ENCODE measurements at regions not wholly inside any gene's neighbourhood (a gene's known extent, or its start where the extent isn't known, plus 50 kb on each side); places are given as distances from the start of the nearest gene placed in this dataset.

- Histone ChIP-seq H2BK120ac (ENCODE audit: insufficient read depth, low read length, poor library complexity) (no peak overlapping the region), H3K9me3 (ENCODE audit: insufficient read depth, low read depth, low read length) (peaks cover 32% of the 10 kb centered on the region), H3K4me3 (ENCODE audit: low read depth, low read length) (no peak overlapping the region), H2BK12ac (ENCODE audit: low read length) (no peak overlapping the region), H3K14ac (ENCODE audit: low read length) (no peak overlapping the region), H3K23ac (ENCODE audit: low read length) (no peak overlapping the region), H2AFZ (ENCODE audit: insufficient read depth, low read length, poor library complexity) (no peak overlapping the region), H2AK5ac (ENCODE audit: low read length) (no peak overlapping the region), H4K91ac (ENCODE audit: low read depth, low read length) (no peak overlapping the region), H3K27me3 (ENCODE audit: insufficient read depth, low read length) (no peaks in the 10 kb centered on the region), H3K18ac (ENCODE audit: low read length) (no peak overlapping the region), H3K79me1 (ENCODE audit: low read length) (no peaks in the 10 kb centered on the region), H2BK5ac (ENCODE audit: low read depth, low read length, poor library complexity) (no peak overlapping the region), H4K8ac (ENCODE audit: low read depth, low read length) (no peak overlapping the region), H3K79me2 (ENCODE audit: control insufficient read depth, insufficient read depth, low read length, poor library complexity) (no peaks in the 10 kb centered on the region), H3K27ac (ENCODE audit: low read depth, low read length) (no peak overlapping the region), H3K4me2 (ENCODE audit: low read length) (no peak overlapping the region), H3K4me1 (ENCODE audit: control insufficient read depth in 1 of 2, insufficient read depth in 2 of 2, low read length in 2 of 2) (no peaks in the 10 kb centered on the region), H3K4ac (ENCODE audit: low read depth, low read length) (no peak overlapping the region), H4K12ac (ENCODE audit: low read depth, low read length) (no peak overlapping the region), H3K36me3 (ENCODE audit: control insufficient read depth in 1 of 2, insufficient read depth in 2 of 2, low read length in 2 of 2) (no peaks in the 10 kb centered on the region), H3K9ac (ENCODE audit: low read length) (no peak overlapping the region)
- no peak for DNase-seq
- no CpG with 5 or more reads among the region's 6 CpGs for WGBS (ENCODE audit: extremely low coverage, insufficient coverage, insufficient read length)
These were observed 114.9 kb downstream of the OAT start for GRCh38 chr10:124303662-124304418.

DNA sequence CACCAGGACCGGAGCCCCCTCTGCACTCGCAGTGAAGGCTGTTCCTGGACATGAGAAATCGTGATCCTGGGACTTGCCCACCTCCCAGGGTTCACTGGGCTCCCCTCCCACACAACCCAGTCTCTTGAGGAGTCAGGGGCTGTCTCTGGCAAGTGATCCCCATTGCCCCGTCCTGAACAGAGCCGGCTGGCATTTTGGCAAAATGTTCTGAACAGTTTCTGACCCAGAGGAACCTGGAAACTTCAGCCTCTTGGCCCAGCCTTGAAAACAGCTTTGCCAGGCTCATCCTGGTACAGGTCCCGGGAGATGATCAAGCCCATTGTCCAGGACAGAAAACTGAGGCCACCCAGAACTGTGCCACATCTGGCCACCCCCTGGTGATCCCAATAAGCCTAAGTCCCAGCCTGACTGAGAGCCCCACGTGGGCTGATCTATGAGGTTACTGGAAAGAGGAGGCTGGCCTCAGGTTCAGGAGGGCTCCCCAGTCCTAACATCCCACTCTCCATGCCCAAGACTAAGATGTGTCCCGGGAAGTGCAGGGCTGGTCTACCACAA lies 115.7 kb downstream of the OAT start:
- peaks cover 31% of the 10 kb centered on the region for H3K9me3 ChIP-seq (ENCODE audit: insufficient read depth, low read depth, low read length)
- H3K18ac ChIP-seq (ENCODE audit: low read length) = no peak overlapping the region
- no peaks in the 10 kb centered on the region for H3K27me3 ChIP-seq (ENCODE audit: insufficient read depth, low read length)
- no peak overlapping the region for H3K23ac ChIP-seq (ENCODE audit: low read length)
- H2BK120ac ChIP-seq (ENCODE audit: insufficient read depth, low read length, poor library complexity) = no peak overlapping the region
- no CpG with 5 or more reads among the region's 8 CpGs for WGBS (ENCODE audit: extremely low coverage, insufficient coverage, insufficient read length)
- H4K8ac ChIP-seq (ENCODE audit: low read depth, low read length) = no peak overlapping the region
- no peak for DNase-seq
- H3K79me1 ChIP-seq (ENCODE audit: low read length) = no peaks in the 10 kb centered on the region
- H2AK5ac ChIP-seq (ENCODE audit: low read length) = no peak overlapping the region
- no peak overlapping the region for H3K9ac ChIP-seq (ENCODE audit: low read length)
- no peak overlapping the region for H3K14ac ChIP-seq (ENCODE audit: low read length)
- no peak overlapping the region for H3K4me3 ChIP-seq (ENCODE audit: low read depth, low read length)
- H4K12ac ChIP-seq (ENCODE audit: low read depth, low read length) = no peak overlapping the region
- no peak overlapping the region for H2BK5ac ChIP-seq (ENCODE audit: low read depth, low read length, poor library complexity)
- H3K79me2 ChIP-seq (ENCODE audit: control insufficient read depth, insufficient read depth, low read length, poor library complexity) = no peaks in the 10 kb centered on the region
- H3K4me2 ChIP-seq (ENCODE audit: low read length) = no peak overlapping the region
- no peak overlapping the region for H3K4ac ChIP-seq (ENCODE audit: low read depth, low read length)
- no peaks in the 10 kb centered on the region for H3K4me1 ChIP-seq (ENCODE audit: control insufficient read depth in 1 of 2, insufficient read depth in 2 of 2, low read length in 2 of 2)
- H2BK12ac ChIP-seq (ENCODE audit: low read length) = no peak overlapping the region
- H3K36me3 ChIP-seq (ENCODE audit: control insufficient read depth in 1 of 2, insufficient read depth in 2 of 2, low read length in 2 of 2) = no peaks in the 10 kb centered on the region
- no peak overlapping the region for H4K91ac ChIP-seq (ENCODE audit: low read depth, low read length)
- H2AFZ ChIP-seq (ENCODE audit: insufficient read depth, low read length, poor library complexity) = no peak overlapping the region
- no peak overlapping the region for H3K27ac ChIP-seq (ENCODE audit: low read depth, low read length)

DNA sequence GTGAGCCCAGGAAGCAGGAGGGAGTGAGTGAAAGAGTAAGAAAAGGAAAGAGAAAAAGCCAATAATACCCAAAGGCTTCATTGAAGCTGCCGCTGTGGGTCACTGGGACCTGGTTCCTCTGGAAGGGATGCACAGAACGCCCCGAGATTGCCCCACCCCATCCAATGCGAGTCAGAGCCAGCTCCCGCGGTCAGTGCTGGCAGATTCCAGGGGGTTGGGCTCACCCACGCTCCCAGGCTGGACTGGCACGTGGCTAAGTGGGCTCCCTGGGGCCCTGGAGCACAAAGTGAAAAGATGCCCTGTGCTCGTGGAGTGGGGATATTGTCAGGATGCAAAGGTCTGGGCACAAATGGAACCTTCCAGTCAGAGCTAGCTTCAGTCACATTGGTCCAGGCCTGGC lies 117.0 kb downstream of the OAT start:
- H3K23ac ChIP-seq (ENCODE audit: low read length) = no peak overlapping the region
- DNase-seq = no peak
- H3K27me3 ChIP-seq (ENCODE audit: insufficient read depth, low read length) = no peaks in the 10 kb centered on the region
- no peak overlapping the region for H4K12ac ChIP-seq (ENCODE audit: low read depth, low read length)
- H3K79me1 ChIP-seq (ENCODE audit: low read length) = no peaks in the 10 kb centered on the region
- no peak overlapping the region for H4K8ac ChIP-seq (ENCODE audit: low read depth, low read length)
- H2BK12ac ChIP-seq (ENCODE audit: low read length) = no peak overlapping the region
- no peak overlapping the region for H3K4me2 ChIP-seq (ENCODE audit: low read length)
- H3K18ac ChIP-seq (ENCODE audit: low read length) = no peak overlapping the region
- peaks cover 0 to 2% of the 10 kb centered on the region in 2 experiments for H3K4me1 ChIP-seq (ENCODE audit: control insufficient read depth in 1 of 2, insufficient read depth in 2 of 2, low read length in 2 of 2)
- H3K4me3 ChIP-seq (ENCODE audit: low read depth, low read length) = no peak overlapping the region
- H3K36me3 ChIP-seq (ENCODE audit: control insufficient read depth in 1 of 2, insufficient read depth in 2 of 2, low read length in 2 of 2) = no peaks in the 10 kb centered on the region
- H2AFZ ChIP-seq (ENCODE audit: insufficient read depth, low read length, poor library complexity) = no peak overlapping the region
- no peak overlapping the region for H2AK5ac ChIP-seq (ENCODE audit: low read length)
- no peak overlapping the region for H2BK5ac ChIP-seq (ENCODE audit: low read depth, low read length, poor library complexity)
- peaks cover 31% of the 10 kb centered on the region for H3K9me3 ChIP-seq (ENCODE audit: insufficient read depth, low read depth, low read length)
- H2BK120ac ChIP-seq (ENCODE audit: insufficient read depth, low read length, poor library complexity) = no peak overlapping the region
- no CpG with 5 or more reads among the region's 9 CpGs for WGBS (ENCODE audit: extremely low coverage, insufficient coverage, insufficient read length)
- no peak overlapping the region for H3K14ac ChIP-seq (ENCODE audit: low read length)
- H3K9ac ChIP-seq (ENCODE audit: low read length) = no peak overlapping the region
- H4K91ac ChIP-seq (ENCODE audit: low read depth, low read length) = no peak overlapping the region
- no peaks in the 10 kb centered on the region for H3K79me2 ChIP-seq (ENCODE audit: control insufficient read depth, insufficient read depth, low read length, poor library complexity)
- H3K4ac ChIP-seq (ENCODE audit: low read depth, low read length) = no peak overlapping the region
- no peak overlapping the region for H3K27ac ChIP-seq (ENCODE audit: low read depth, low read length)

DNA sequence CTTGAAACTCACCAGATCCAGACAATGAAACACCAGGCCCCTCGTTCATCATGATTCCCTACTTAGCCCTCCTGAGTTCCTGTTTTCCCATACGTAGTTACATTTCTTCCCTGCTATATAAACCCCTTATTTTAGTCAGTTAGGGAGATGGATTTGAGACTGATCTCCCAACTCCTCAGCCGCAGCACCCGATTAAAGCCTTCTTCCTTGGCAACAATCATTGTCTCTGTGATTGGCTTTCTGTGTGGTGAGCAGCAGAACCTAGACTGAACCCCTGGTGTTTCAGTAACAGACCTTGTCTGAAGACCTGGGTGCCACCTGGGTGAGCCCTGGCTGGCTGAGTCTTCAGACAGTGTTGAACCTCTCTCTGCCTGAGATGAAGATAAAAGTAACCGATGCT lies 118.0 kb downstream of the OAT start:
- H3K9ac ChIP-seq (ENCODE audit: low read length) = no peak overlapping the region
- H4K8ac ChIP-seq (ENCODE audit: low read depth, low read length) = no peak overlapping the region
- H3K4ac ChIP-seq (ENCODE audit: low read depth, low read length) = no peak overlapping the region
- H3K79me2 ChIP-seq (ENCODE audit: control insufficient read depth, insufficient read depth, low read length, poor library complexity) = no peaks in the 10 kb centered on the region
- no CpG with 5 or more reads among the region's 5 CpGs for WGBS (ENCODE audit: extremely low coverage, insufficient coverage, insufficient read length)
- no peak overlapping the region for H2AK5ac ChIP-seq (ENCODE audit: low read length)
- no peak overlapping the region for H3K27ac ChIP-seq (ENCODE audit: low read depth, low read length)
- peaks cover 0 to 2% of the 10 kb centered on the region in 2 experiments for H3K4me1 ChIP-seq (ENCODE audit: control insufficient read depth in 1 of 2, insufficient read depth in 2 of 2, low read length in 2 of 2)
- no peaks in the 10 kb centered on the region for H3K27me3 ChIP-seq (ENCODE audit: insufficient read depth, low read length)
- H3K23ac ChIP-seq (ENCODE audit: low read length) = no peak overlapping the region
- no peak overlapping the region for H3K18ac ChIP-seq (ENCODE audit: low read length)
- H3K4me2 ChIP-seq (ENCODE audit: low read length) = no peak overlapping the region
- peaks cover 29% of the 10 kb centered on the region for H3K9me3 ChIP-seq (ENCODE audit: insufficient read depth, low read depth, low read length)
- no peaks in the 10 kb centered on the region for H3K36me3 ChIP-seq (ENCODE audit: control insufficient read depth in 1 of 2, insufficient read depth in 2 of 2, low read length in 2 of 2)
- no peak overlapping the region for H2BK5ac ChIP-seq (ENCODE audit: low read depth, low read length, poor library complexity)
- no peak overlapping the region for H2BK12ac ChIP-seq (ENCODE audit: low read length)
- H2AFZ ChIP-seq (ENCODE audit: insufficient read depth, low read length, poor library complexity) = no peak overlapping the region
- no peak overlapping the region for H3K14ac ChIP-seq (ENCODE audit: low read length)
- no peak overlapping the region for H2BK120ac ChIP-seq (ENCODE audit: insufficient read depth, low read length, poor library complexity)
- no peak for DNase-seq
- no peak overlapping the region for H4K12ac ChIP-seq (ENCODE audit: low read depth, low read length)
- no peak overlapping the region for H4K91ac ChIP-seq (ENCODE audit: low read depth, low read length)
- no peak overlapping the region for H3K4me3 ChIP-seq (ENCODE audit: low read depth, low read length)
- no peaks in the 10 kb centered on the region for H3K79me1 ChIP-seq (ENCODE audit: low read length)
